ENCODE measurements at regions not wholly inside any gene's neighbourhood (a gene's known extent, or its start where the extent isn't known, plus 50 kb on each side); places are given as distances from the start of the nearest gene placed in this dataset.
"Not testable (repeated sequence)": the region's sequence is repeated elsewhere in the genome, so short reads cannot be mapped to it uniquely, and the experiment has no call there.

DNA sequence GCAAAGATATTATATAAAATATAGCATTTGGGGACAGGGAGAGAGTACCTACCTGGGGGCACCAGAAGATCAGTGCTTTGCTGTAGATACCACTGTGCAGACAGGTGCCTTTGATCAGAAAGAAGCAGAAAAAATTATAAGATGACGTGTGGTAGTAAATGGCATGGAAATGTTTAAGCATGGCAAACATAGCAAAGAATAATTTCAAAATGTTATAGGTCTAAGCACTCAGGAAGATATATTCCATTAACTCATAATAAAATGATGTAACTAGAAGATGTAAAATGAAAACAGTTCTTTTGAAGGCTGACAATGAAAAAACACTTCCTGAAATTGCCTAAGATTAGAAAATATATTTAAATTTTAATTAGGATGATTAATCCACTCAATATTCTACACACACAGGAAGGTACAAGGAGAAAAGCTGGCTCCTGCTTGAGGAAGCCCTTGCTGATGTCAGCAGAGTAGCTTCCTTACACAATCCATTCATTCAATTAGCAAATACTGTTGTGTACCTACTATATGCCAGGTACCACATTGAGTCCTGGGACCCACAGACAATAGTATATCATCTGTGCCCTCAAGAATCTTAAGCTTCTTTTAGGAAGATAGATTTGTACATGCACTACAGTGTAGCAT is 290.2 kb upstream of the CNR1 start:
- DNase-seq (ENCODE audit: low read depth in 2 of 2) = no peak

DNA sequence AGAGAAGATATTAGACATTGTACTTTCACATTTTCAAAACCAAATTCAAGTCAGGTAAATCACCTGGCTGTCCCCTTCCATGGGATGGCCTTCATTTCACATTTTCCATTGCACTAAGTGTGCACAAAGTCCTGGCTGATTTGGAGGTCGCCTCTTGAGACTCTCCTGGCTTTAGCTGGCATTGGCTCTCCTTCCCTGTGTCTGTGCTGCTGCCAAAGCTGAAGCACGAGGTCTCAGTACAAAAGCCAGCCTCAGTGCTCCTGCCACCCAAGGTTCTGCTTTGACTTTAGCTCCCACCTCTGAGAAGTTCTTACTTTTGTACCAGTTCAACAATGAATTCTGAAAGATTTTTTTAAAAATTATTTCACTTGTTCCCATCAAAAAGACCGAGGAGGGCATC is 289.2 kb upstream of the CNR1 start:
- DNase-seq (ENCODE audit: low read depth in 2 of 2) = no peak

DNA sequence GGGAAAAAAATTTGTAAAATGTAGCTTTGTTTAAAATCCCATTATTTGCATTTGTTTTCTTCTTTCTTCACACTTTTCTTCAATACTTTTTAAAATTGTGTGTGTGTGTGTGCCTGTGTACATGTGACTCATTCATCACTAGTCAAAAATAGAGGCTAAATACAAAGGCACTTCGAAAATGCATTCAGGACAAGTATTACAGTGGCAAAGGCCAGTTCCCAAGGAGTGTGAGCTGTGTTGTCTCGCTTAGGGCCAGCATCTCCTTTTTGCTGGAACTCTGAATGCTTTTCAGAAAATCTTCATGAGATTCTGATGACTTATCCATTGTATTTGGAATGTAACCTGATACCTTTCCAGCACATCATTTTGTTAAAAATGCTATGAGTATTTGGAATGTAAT is 288.5 kb upstream of the CNR1 start:
- DNase-seq (ENCODE audit: low read depth in 2 of 2) = no peak

DNA sequence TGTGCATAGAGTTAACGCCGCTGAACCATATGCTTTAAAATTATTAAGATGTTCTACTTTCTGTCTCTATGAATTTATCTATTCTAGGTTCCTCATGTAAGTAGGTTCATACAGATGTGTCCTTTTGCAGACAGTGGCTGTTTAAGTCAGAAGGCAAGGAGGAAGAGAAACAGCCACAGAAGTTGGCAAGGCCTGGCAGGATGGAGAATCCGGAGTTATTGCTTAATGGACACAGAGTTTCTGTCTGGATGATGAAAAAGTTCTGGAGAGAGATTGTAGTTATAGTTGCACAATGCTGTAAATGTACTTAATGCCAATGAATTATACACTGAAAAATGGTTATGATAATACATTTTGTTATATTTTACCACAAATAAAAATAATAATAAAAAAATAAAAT is 283.6 kb upstream of the CNR1 start:
- no peak for DNase-seq (ENCODE audit: low read depth in 2 of 2)

DNA sequence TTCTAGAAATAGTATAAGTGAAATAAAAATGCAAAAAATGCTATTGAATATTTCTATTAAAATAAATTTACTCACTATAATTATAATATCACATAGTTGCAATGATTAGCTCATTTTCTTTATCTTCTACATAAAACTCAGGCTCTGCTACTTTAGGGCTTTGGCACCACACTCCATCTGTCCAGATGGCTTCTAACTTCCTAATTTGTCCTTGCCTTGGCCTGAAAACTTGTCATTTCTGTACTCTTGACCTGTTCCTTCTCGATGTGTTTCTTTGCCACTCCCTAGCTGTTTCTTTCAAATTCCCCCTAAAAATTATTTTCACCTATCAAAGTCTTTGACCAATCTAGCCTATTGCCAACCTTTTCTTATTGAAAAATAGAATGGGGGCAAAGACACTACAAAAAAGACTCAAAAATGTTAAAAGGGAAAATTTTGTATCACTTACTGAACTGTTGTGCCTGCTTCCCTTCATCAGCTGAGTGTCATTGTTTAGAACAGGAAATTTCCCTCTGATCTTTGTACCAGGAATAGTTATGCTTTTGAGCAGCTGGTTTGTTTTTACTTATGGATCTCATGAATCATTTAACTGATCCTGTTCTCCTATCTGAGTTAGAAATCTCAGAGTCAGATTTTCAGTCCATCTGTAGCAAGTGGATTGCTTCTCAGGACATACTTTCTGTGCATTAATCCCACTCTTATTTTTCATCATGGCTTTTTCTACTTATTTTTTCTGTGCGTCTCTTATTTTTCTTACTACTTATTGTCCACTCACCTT is 279.2 kb upstream of the CNR1 start:
- DNase-seq (ENCODE audit: low read depth in 2 of 2) = no peak

DNA sequence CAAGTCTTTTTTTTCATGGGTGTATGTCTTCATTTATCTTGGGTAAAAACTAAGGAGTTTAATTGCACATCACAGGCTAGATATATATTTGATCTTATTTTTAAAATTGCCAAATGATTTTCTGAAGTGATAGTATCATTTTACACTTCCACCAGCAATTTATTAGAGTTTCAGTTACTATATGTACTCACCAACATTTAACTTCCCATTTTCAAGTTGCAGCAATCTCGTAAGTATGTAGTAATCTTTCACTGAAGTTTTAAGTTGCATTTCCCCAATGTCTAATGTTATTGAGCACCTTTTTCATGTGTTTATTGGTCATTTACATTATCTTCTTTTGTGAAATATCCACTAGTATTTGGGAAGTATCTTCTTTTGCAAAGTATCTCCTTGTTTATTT is 277.4 kb upstream of the CNR1 start:
- no peak for DNase-seq (ENCODE audit: low read depth in 2 of 2)

DNA sequence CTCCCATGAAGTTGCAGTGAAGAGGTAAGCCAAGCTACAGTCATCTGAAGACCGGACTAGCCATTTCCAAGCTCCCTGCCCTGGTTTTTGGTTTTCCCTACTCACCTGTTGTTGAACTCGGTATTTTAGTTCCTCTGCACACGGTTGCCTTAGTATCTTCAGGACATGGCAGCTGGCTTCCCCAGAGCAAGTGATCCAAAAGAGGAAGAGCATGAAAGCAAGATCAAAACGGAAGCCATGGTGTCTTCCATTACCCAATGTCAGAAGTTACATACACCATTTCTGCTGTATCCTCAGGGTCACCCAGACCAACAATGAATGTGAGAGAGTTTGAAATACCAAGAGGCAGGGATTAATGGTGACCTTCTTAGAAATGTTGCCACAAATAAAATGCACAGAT is 276.6 kb upstream of the CNR1 start:
- no peak for DNase-seq (ENCODE audit: low read depth in 2 of 2)

DNA sequence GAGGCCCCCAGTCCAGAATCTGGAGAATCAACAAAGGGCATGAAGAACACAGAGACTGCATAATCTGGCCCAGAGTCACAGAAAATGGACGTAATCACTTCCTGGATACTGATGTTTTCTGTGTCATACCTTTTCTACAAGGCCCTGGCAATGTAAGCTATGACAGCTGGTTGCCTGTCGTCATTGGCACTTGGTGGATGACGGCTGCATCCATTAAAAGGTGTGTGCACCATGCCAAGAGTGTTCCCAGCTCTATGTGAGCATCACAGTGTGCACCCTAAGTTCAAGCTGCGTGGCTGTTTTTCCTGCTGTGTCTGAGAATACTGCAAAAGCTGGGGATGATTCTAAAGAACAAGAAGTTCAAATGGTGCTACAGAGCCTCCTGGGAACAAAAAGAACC is 275.2 kb upstream of the CNR1 start:
- no peak for DNase-seq (ENCODE audit: low read depth in 2 of 2)

DNA sequence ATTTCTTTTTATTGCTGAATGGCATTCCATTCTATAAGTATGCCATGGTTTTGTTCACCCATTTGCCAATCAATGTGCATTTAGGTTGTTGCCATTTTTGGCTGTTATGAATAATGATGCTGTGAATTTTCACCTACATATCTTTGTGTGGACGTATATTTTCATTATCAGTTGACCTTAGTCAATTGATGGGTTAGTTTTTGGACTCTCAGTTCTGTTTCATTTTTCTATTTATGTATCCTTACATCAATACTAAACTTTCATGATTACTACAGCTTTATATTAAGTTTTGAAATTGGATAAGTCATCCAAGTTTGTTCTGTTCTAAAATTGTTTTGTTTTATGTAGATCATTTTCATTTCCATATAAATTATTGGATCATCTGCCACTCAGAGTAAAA is 261.9 kb upstream of the CNR1 start:
- no peak for DNase-seq (ENCODE audit: low read depth in 2 of 2)

DNA sequence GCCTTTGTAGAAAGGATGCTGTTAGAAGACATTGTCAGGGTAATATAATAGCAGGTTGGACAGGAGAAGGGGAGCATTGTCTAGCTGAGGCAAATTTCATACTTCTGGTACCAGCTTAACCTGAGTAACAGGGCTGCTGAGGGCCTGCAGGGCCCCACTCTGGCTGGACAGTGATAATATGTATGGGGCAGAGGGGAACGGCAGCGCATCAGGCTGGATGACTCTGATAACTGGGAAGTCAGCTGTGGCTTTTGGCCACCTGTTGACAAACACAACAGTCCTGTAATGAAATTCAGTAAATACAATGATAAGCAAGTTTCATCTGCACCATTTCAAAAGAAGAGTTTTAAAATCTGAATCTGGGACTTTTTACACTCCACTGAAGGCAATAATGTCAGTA is 259.9 kb upstream of the CNR1 start:
- DNase-seq (ENCODE audit: low read depth in 2 of 2) = no peak

DNA sequence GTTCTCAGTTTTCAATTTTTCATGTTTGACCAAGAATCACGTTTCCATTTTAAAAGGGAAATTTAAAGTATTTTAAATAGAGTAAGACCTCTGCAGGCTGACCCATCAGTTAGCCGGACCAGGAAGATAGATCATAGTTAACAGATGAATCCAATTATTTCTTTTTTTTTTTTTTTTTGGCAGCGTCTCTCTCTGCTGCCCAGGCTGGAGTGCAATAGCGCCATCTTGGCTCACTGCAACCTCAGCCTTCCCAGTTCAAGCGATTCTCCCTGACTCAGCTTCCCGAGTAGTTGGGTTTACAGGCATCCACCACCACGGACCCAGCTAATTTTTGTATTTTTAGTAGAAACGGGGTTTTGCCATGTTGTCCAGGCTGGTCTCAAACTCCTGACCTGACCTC is 256.7 kb upstream of the CNR1 start:
- no peak for DNase-seq (ENCODE audit: low read depth in 2 of 2)

DNA sequence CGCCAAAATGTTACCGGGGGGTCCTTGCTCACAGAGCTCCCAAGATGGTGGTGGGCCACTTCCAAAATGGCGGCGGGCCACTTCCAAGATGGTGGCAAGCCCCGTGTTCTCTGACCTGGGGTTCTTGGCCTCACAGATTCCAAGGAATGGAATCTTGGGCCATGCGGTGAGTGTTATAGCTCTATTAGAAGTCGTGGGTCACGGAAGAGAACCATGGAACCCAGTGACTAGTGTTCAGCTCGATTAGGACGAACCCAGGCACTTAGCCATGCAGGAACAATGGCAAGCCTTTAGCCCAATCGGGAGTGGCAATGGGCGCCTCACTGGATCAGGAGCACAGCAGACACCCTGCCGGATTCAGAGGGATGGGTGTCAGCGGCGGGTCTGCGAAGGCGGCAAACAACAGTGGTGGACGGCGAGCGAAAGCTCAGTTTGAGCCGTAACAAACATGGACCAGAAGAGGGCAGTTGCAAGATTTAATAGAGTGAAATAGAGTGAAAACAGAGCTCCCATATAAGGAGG is 254.9 kb upstream of the CNR1 start:
- DNase-seq (ENCODE audit: low read depth in 2 of 2) = not testable (repeated sequence)

DNA sequence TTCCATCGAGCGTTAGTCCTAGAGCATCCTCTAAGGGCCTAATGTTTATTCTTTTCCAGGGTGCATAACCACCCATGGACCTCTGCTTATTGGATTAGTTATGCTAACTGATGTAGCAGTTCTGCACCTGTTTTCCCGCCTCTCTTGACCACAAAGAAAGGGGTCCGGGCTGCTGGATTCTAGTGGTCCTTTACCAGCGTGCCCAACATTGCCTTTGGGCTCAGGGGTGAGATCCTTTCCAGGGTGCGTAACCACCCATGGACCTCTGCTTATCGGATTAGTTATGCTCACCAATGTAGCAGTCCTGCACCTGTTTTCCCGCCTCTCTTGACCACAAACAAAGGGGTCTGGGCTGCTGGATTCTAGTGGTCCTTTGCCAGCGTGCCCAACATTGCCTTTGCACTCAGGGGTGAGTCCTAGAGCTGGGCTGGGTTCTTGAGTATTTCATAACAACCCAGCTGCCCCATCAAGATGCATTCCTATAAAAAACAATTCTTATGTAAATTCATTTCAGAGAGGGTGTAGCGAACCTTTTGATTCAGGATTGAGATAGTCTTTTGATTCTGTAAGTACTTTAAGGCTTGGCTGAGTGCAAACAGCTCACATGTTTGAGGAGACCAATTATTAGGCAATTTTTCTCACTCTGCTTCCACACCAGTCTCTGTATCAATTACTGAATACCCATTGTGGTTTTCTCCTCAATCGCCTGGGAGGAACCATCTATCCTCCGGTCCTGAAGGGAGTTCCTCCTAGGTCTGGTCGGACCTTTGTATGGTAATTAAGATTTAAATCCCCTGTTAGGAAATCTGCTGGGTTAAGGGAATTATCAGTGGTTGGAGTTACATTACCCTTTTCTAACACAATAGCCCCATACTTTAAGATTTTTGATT is 253.0 kb upstream of the CNR1 start:
- not testable (repeated sequence) for DNase-seq (ENCODE audit: low read depth in 2 of 2)

DNA sequence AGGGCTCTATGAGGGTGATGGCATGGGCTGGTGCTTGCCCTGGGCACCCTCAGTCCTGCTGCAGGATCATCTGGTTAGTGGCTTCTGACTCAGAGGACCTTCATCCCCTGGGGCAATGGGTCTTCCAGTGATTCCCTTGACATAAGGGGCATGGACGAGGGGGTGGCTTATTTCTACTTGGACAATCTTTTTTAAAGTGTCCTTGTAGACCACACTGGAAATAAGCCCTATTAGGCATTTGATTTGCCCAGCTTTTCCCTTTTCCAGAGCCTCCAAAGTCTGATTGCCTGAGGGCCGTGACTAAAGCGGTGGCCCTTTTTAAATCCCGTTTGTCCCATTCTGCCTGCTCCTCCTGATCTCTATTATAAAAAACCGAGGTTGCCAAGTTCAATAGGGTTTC is 251.2 kb upstream of the CNR1 start:
- not testable (repeated sequence) for DNase-seq (ENCODE audit: low read depth in 2 of 2)

DNA sequence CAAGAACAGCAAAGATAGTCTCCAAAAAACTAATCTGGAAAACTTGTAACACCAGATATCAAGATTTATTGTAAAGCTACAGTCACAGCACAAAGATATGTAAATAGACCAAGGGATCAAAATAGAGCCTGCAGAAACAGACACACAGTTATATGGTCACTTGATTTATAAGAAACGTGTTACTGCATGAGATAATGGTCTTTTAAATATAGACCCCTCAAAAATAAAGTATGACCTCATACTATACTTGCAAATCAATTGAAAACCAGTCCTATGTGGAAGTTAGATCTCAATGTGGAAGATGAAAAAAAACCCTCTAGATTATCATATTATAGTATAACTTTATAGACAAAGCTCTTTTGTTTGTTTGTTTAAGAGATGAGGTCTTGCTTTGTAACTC is 247.3 kb upstream of the CNR1 start:
- no peak for DNase-seq (ENCODE audit: low read depth in 2 of 2)

DNA sequence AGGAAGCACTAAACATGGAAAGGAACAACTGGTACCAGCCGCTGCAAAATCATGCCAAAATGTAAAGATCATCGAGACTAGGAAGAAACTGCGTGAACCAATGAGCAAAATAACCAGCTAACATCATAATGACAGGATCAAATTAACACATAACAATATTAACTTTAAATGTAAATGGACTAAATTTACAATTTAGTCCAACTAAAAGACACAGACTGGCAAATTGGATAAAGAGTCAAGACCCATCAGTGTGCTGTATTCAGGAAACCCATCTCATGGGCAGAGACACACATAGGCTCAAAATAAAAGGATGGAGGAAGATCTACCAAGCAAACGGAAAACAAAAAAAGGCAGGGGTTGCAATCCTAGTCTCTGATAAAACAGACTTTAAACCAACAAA is 242.2 kb upstream of the CNR1 start:
- not testable (repeated sequence) for DNase-seq (ENCODE audit: low read depth in 2 of 2)

DNA sequence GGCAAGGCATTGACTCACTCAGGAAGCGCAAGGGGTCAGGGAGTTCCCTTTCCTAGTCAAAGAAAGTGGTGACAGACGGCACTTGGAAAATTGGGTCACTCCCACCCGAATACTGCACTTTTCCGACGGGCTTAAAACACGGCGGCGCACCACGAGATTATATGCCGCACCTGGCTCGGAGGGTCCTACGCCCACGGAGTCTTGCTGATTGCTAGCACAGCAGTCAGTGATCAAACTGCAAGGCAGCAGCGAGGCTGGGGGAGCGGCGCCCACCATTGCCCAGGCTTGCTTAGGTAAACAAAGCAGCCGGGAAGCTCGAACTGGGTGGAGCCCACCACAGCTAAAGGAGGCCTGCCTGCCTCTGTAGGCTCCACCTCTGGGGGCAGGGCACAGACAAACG is 240.5 kb upstream of the CNR1 start:
- not testable (repeated sequence) for DNase-seq (ENCODE audit: low read depth in 2 of 2)

DNA sequence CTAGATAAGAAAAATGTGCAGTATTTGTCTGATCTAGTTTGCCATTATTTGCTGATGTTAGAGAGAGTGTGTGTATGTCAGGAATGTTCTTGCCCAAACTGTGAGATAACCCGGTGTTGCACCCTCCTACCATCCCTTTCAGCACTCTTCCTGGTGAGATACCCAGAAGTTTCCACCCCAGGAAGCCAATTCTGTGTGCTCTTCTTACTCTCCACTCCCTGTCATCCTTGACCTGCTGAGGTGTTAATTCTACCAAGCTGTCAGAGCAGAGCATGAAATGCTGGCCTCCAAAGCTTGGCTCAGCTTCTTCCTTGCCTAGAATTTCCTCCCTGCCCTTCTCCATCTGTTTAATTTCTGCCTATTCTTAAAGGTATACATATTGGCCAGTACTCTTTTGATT is 237.3 kb upstream of the CNR1 start:
- no peak for DNase-seq (ENCODE audit: low read depth in 2 of 2)

DNA sequence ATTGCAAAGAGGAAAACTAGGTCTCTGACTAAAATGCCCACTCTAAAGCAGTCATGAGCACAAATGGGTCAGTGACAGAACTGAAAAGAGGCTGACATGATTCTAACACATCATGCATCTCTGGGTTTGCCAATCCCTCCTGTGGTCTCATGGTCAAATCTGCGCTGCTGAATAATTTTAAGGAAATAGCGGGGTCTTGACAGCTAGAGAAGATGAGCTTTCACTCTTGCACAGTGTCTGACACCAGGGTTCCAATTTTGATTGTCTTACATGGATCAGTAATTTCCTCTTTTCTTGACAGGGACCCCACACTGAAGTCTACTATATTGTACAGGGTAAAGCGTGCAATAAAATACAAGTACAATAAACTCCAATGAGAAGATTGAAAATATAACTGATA is 236.8 kb upstream of the CNR1 start:
- no peak for DNase-seq (ENCODE audit: low read depth in 2 of 2)

DNA sequence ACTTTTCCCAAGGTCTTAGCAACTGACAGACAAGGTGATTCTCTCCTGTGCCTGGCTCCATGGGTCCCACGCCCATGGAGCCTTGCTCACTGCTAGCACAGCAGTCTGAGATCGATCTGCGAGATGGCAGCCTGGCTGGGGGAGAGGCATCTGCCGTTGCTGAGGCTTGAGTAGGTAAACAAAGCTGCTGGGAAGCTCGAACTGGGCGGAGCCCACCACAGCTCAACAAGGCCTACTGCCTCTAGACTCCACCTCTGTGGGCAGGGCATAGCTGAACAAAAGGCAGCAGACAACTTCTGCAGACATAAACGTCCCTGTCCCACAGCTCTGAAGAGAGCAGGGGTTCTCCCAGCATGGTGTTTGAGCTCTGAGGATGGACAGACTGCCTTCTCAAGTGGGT is 224.9 kb upstream of the CNR1 start:
- DNase-seq (ENCODE audit: low read depth in 2 of 2) = not testable (repeated sequence)

DNA sequence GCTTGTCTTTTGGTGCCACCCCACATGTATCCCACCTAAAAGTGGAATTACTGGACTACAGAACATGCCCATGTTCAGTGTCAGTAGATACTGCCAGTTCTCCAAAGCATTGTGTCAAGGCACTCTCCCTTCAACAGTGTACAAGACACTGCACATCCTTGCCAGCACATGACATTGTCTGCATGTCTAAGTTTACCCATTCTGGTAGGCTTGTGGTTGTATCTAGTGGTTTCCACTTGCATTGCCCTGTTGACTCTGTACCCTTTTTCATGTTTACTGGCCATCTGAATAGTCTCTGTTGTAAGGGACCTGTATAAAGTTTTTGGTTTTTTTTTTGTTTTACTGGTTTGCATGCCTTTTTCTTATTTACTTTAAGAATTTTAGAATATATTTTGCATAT is 222.4 kb upstream of the CNR1 start:
- no peak for DNase-seq (ENCODE audit: low read depth in 2 of 2)

DNA sequence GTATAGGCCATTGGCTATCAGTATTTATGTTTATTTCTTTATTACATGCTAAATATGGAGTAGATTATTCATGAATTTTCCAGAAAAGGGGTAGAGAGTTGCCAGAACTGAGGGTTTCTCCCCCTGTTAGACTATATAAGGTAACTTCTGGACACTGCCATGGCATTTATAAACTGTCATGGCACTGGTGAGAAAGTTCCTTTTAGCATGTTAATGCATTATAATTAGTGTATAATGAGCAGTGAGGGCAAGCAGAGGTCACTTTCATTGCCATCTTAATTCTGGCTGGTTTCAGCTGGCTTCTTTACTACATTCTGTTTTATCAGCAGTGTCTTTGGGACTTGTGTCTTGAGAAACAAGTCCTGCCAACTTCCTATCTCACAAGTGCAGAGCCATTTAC is 220.0 kb upstream of the CNR1 start:
- DNase-seq (ENCODE audit: low read depth in 2 of 2) = no peak

DNA sequence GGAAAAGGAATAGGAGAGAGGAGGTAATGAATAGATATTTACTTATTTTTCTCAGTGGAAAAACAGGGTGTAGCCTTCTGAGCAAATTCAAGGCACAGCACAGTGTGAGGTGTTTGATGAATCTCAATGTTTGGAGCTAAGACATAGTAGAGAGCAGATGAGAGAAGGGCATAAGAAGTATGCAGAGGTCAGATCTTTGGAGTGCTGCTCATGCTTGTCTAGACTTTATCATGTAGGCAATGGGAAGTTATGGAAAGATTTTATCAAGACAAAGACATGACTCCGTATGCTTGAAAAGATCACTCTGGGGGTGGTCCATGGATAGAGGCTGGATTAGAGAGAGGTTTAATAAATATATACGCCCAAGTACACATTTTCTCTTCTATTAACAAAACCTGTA is 217.0 kb upstream of the CNR1 start:
- no peak for DNase-seq (ENCODE audit: low read depth in 2 of 2)

Data from fibroblast of skin of left quadriceps (primary cell).